ENCODE measurements at regions not wholly inside any gene's neighbourhood (a gene's known extent, or its start where the extent isn't known, plus 50 kb on each side); places are given as distances from the start of the nearest gene placed in this dataset.

- Histone ChIP-seq H3K4me1 (ENCODE audit: control insufficient read depth, insufficient read depth, low read length) (no peaks in the 10 kb centered on the region), H3K27me3 (ENCODE audit: control insufficient read depth, insufficient read depth, low read length) (no peaks in the 10 kb centered on the region), H3K9me3 (ENCODE audit: control insufficient read depth, insufficient read depth, low read depth, low read length) (no peaks in the 10 kb centered on the region), H3K4me3 (ENCODE audit: low read depth in 2 of 2, low read length in 2 of 2) (no peak overlapping the region), H3K27ac (ENCODE audit: low read length) (no peak overlapping the region), H3K36me3 (ENCODE audit: control insufficient read depth, insufficient read depth, low read length) (no peaks in the 10 kb centered on the region)
- no peak for TF ChIP-seq CTCF (IDR thresholded peaks at IDR 0.05)
- TF ChIP-seq REST (IDR thresholded peaks at IDR 0.05; ENCODE audit: insufficient read depth in 1 of 2, low read depth in 2 of 2, low read length in 1 of 2) = no peak
- TF ChIP-seq TCF7L2 (IDR thresholded peaks at IDR 0.05; ENCODE audit: low read depth, low read length) = no peak
- no peak for TF ChIP-seq SIN3A (IDR thresholded peaks at IDR 0.05; ENCODE audit: borderline replicate concordance, insufficient read depth, low read depth, low read length)
- TF ChIP-seq POLR2AphosphoS5 (IDR thresholded peaks at IDR 0.05; ENCODE audit: low read depth, low read length) = no peak
- BruUV-seq (replicated peaks) = no TSS peak
- ATAC-seq (no peak), DNase-seq (ENCODE audit: low read depth, low spot score) (no peak)
- ChIA-PET POLR2A (no interaction called here), CTCF (no interaction called here)
- in situ Hi-C loops (cut with HindIII; ENCODE audit: low pct_unique_long_range_greater_than_20kb, low sequenced_read_pairs) (no loop called here), intact Hi-C loops (cut with micrococcal nuclease; ENCODE audit: unreplicated experiment) (no loop called here)
Observed at GRCh38 chr4:28233724-28234123, 1373.1 kb downstream of the STIM2 start.

- no TSS peak for BruUV-seq (replicated peaks)
- Histone ChIP-seq H3K27ac (ENCODE audit: low read length) (no peak overlapping the region), H3K9me3 (ENCODE audit: control insufficient read depth, insufficient read depth, low read depth, low read length) (no peaks in the 10 kb centered on the region), H3K4me3 (ENCODE audit: low read depth in 2 of 2, low read length in 2 of 2) (no peak overlapping the region), H3K36me3 (ENCODE audit: control insufficient read depth, insufficient read depth, low read length) (no peaks in the 10 kb centered on the region), H3K4me1 (ENCODE audit: control insufficient read depth, insufficient read depth, low read length) (no peaks in the 10 kb centered on the region), H3K27me3 (ENCODE audit: control insufficient read depth, insufficient read depth, low read length) (no peaks in the 10 kb centered on the region)
- intact Hi-C loops (cut with micrococcal nuclease; ENCODE audit: unreplicated experiment) (no loop called here), in situ Hi-C loops (cut with HindIII; ENCODE audit: low pct_unique_long_range_greater_than_20kb, low sequenced_read_pairs) (no loop called here)
- POLR2A ChIA-PET = no interaction called here
- DNase-seq (ENCODE audit: low read depth, low spot score) = no peak
- TF ChIP-seq CTCF (IDR thresholded peaks at IDR 0.05) (no peak), POLR2AphosphoS5 (IDR thresholded peaks at IDR 0.05; ENCODE audit: low read depth, low read length) (no peak), REST (IDR thresholded peaks at IDR 0.05; ENCODE audit: insufficient read depth in 1 of 2, low read depth in 2 of 2, low read length in 1 of 2) (no peak), TCF7L2 (IDR thresholded peaks at IDR 0.05; ENCODE audit: low read depth, low read length) (no peak), SIN3A (IDR thresholded peaks at IDR 0.05; ENCODE audit: borderline replicate concordance, insufficient read depth, low read depth, low read length) (no peak)
- CTCF ChIA-PET = no interaction called here
- no peak for ATAC-seq
Observed at GRCh38 chr4:28238876-28239275, 1378.2 kb downstream of the STIM2 start.

Measured in Panc1 (cell line).